ENCODE measurements at regions not wholly inside any gene's neighbourhood (a gene's known extent, or its start where the extent isn't known, plus 50 kb on each side); places are given as distances from the start of the nearest gene placed in this dataset.

DNA sequence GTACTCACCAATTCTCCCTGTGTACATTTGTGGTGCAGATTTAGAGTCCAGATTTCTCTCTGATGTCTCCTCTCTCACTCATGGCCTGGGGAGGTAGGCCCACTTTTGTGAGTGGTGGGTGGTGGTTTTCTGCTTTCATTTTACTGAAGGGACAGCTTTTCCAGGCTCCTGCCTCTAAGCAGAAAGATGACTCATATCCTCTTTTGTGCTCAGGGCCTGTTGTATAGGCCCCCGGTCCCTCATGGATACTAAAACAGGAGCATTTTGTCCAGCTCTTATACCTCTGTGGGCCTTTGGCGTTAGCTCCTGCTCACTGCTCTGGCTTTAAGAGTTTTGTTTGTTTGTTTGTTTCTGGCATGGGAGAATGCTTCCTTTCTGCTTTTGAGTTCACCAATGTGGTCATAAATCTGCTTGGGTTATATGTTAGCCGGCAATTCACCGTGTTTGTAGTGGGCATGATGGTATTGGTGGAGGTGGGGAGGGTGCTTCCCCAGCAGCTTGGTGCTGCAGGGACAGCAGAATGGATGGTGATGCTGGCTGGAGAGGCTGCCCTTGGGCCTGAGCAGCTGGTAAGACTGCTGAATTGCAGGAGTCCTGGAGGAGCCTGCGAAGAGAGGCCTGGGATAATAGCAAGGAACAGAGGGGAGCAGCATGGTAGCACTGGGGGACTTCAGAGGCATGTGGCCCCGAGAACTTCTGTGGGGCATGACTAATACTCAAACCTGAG, 468.7 kb downstream of the RPS24 start:
- no peaks in the 10 kb centered on the region for H3K27me3 ChIP-seq (ENCODE audit: insufficient read depth)
- peak overlapping the region; percentile 14; the same call in 1 of the 2 replicates for H3K9ac ChIP-seq
- peak overlapping the region; percentile 95 for H2AFZ ChIP-seq (ENCODE audit: low read depth)
- CTCF ChIA-PET, result interaction anchor here (0.6 to 1.2 kb wide), 3 partner anchors 10 to 192 kb away, joined by 3 read pairs; no protein-coding TSS in a partner anchor
- H3F3A ChIP-seq (replicated peaks; ENCODE audit: insufficient read depth), result no peaks in the 10 kb centered on the region
- WGBS (ENCODE audit: low lambda C conversion rate), result 73% methylated on average over 6 of the region's 6 CpGs
- H3K4me1 ChIP-seq (ENCODE audit: control insufficient read depth in 1 of 2, insufficient read depth in 2 of 2, low read depth in 1 of 2, low read length in 1 of 2), result peaks cover 12 to 13% of the 10 kb centered on the region in 2 experiments
- no peaks in the 10 kb centered on the region for H3K36me3 ChIP-seq (replicated peaks in 1 of 2; ENCODE audit: control insufficient read depth in 1 of 2, insufficient read depth in 2 of 2, low read length in 1 of 2)
- DNase-seq, result no peak
- H3K27ac ChIP-seq (ENCODE audit: low read depth in 2 of 2, low read length in 1 of 2), result peak overlapping the region; percentile 60
- 0 out of 2 replicates have a peak, but pooled peaks cover 7% of the 10 kb centered on the region for H3K9me3 ChIP-seq
- H3K4me2 ChIP-seq, result peak overlapping the region; percentile 48; the same call in 1 of the 2 replicates
- TF ChIP-seq, protein P1, sequence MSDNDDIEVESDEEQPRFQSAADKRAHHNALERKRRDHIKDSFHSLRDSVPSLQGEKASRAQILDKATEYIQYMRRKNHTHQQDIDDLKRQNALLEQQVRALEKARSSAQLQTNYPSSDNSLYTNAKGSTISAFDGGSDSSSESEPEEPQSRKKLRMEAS (IDR thresholded peaks at IDR 0.05; ENCODE audit: low read depth), result no peak
- TF ChIP-seq RFX5 (IDR thresholded peaks at IDR 0.05; ENCODE audit: low read length) (no peak), SIN3A (IDR thresholded peaks at IDR 0.05; ENCODE audit: borderline replicate concordance, low read depth, low read length) (no peak), JUND (IDR thresholded peaks at IDR 0.05) (peak; percentile 47), NFIC (IDR thresholded peaks at IDR 0.05; ENCODE audit: borderline replicate concordance) (no peak), YY1 (IDR thresholded peaks at IDR 0.05; ENCODE audit: low read depth) (no peak), FOSL2 (IDR thresholded peaks at IDR 0.05; ENCODE audit: borderline replicate concordance, low read depth) (peak; percentile 64)
- TF ChIP-seq, protein P2, sequence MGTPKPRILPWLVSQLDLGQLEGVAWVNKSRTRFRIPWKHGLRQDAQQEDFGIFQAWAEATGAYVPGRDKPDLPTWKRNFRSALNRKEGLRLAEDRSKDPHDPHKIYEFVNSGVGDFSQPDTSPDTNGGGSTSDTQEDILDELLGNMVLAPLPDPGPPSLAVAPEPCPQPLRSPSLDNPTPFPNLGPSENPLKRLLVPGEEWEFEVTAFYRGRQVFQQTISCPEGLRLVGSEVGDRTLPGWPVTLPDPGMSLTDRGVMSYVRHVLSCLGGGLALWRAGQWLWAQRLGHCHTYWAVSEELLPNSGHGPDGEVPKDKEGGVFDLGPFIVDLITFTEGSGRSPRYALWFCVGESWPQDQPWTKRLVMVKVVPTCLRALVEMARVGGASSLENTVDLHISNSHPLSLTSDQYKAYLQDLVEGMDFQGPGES (IDR thresholded peaks at IDR 0.05; ENCODE audit: low read depth, low read length), result no peak
- POLR2A ChIA-PET, result no interaction called here
- no peaks in the 10 kb centered on the region for H3K79me2 ChIP-seq (ENCODE audit: insufficient read depth)
- no peak overlapping the region for H3K4me3 ChIP-seq (ENCODE audit: low read depth in 2 of 2, low read length in 1 of 2)
- H4K20me1 ChIP-seq (ENCODE audit: insufficient read depth), result no peaks in the 10 kb centered on the region
- no peaks in the 10 kb centered on the region for H3K9me2 ChIP-seq

DNA sequence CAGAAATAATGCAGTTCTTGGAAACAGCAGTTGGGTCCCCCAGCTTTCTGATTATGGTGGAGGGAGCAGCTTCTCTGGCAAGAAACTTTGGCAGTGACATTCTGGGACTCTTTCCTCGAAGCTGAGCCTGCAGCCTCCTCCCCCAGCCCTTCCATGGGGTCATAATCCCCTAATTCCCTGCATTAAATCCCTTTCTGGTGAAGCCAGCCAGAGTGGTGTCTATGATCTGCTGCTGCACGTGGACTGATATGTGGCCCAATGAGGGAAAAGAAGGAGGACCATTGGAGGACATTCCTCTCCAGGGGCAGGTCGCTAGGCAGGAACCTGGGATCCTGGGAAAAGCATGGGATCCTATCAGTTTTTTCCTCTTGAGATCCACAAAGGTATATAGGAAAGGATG, 470.5 kb downstream of the RPS24 start:
- Histone ChIP-seq H3K4me2 (no peak overlapping the region), H3K4me3 (ENCODE audit: low read depth in 2 of 2, low read length in 1 of 2) (no peak overlapping the region), H3K4me1 (ENCODE audit: control insufficient read depth in 1 of 2, insufficient read depth in 2 of 2, low read depth in 1 of 2, low read length in 1 of 2) (peaks cover 13 to 26% of the 10 kb centered on the region in 2 experiments), H3K36me3 (replicated peaks in 1 of 2; ENCODE audit: control insufficient read depth in 1 of 2, insufficient read depth in 2 of 2, low read length in 1 of 2) (no peaks in the 10 kb centered on the region), H3K79me2 (ENCODE audit: insufficient read depth) (no peaks in the 10 kb centered on the region), H3K27me3 (ENCODE audit: insufficient read depth) (no peaks in the 10 kb centered on the region), H3F3A (replicated peaks; ENCODE audit: insufficient read depth) (no peaks in the 10 kb centered on the region), H3K9me3 (0 out of 2 replicates have a peak, but pooled peaks cover 7% of the 10 kb centered on the region), H3K9me2 (no peaks in the 10 kb centered on the region), H4K20me1 (ENCODE audit: insufficient read depth) (no peaks in the 10 kb centered on the region), H3K27ac (ENCODE audit: low read depth in 2 of 2, low read length in 1 of 2) (no peak overlapping the region), H2AFZ (ENCODE audit: low read depth) (no peak overlapping the region), H3K9ac (no peak overlapping the region)
- ChIA-PET CTCF (no interaction called here), POLR2A (no interaction called here)
- DNase-seq, result no peak
- WGBS (ENCODE audit: low lambda C conversion rate), result 46% methylated on average over 3 of the region's 3 CpGs
- TF ChIP-seq NRF1 (IDR thresholded peaks at IDR 0.05; ENCODE audit: low read depth, low read length) (no peak), SMC3 (IDR thresholded peaks at IDR 0.05; ENCODE audit: low read depth, low read length) (no peak), RAD21 (IDR thresholded peaks at IDR 0.05; ENCODE audit: low read length) (no peak), NFIC (IDR thresholded peaks at IDR 0.05; ENCODE audit: borderline replicate concordance) (no peak), YY1 (IDR thresholded peaks at IDR 0.05; ENCODE audit: low read depth) (no peak), FOSL2 (IDR thresholded peaks at IDR 0.05; ENCODE audit: borderline replicate concordance, low read depth) (no peak), CHD2 (IDR thresholded peaks at IDR 0.05; ENCODE audit: low read length, partially characterized antibody) (no peak), TEAD4 (IDR thresholded peaks at IDR 0.05; ENCODE audit: borderline replicate concordance, insufficient read depth) (no peak), FOXM1 (IDR thresholded peaks at IDR 0.05; ENCODE audit: low read depth) (no peak), EP300 (IDR thresholded peaks at IDR 0.05; ENCODE audit: borderline replicate concordance in 1 of 2, low read depth in 1 of 2, low read length in 1 of 2) (no peak), GABPA (IDR thresholded peaks at IDR 0.05; ENCODE audit: low read depth) (no peak), FOXJ3 (CRISPR knock-in tag; IDR thresholded peaks at IDR 0.05) (no peak)
- TF ChIP-seq, protein P3, sequence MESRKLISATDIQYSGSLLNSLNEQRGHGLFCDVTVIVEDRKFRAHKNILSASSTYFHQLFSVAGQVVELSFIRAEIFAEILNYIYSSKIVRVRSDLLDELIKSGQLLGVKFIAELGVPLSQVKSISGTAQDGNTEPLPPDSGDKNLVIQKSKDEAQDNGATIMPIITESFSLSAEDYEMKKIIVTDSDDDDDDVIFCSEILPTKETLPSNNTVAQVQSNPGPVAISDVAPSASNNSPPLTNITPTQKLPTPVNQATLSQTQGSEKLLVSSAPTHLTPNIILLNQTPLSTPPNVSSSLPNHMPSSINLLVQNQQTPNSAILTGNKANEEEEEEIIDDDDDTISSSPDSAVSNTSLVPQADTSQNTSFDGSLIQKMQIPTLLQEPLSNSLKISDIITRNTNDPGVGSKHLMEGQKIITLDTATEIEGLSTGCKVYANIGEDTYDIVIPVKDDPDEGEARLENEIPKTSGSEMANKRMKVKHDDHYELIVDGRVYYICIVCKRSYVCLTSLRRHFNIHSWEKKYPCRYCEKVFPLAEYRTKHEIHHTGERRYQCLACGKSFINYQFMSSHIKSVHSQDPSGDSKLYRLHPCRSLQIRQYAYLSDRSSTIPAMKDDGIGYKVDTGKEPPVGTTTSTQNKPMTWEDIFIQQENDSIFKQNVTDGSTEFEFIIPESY (IDR thresholded peaks at IDR 0.05; ENCODE audit: borderline replicate concordance, low read depth), result no peak
